Caco-2 (cell line): ENCODE measurements at regions not wholly inside any gene's neighbourhood (a gene's known extent, or its start where the extent isn't known, plus 50 kb on each side); places are given as distances from the start of the nearest gene placed in this dataset.

Source experiments
- BruUV-seq: library from RNA; stranded (reverse); fragments of 400-500 nt; replicated peaks from 2 replicates; lab custom pipeline; 2021; lab: Mats Ljungman, UMichigan
- CTCF ChIA-PET: fragments of 300-600 bp; sonication (Branson Sonifier 250); formaldehyde crosslinking; loops from one replicate; lab custom pipeline; 2022; ENCODE audit warnings: antibody characterized with exemption; lab: Charles Lee
- POLR2A ChIA-PET: fragments of 300-600 bp; sonication (Branson Sonifier 250); formaldehyde crosslinking; loops from one replicate; lab custom pipeline; 2022; ENCODE audit warnings: antibody characterized with exemption; lab: Charles Lee
- DNase-seq, 2 experiments: peaks; one replicate each; pipeline versions ENCODE4 v3.0.0 to v3.0.0-alpha.2; 2020 to 2022
- H3K27me3 ChIP-seq: replicated peaks from 2 replicates; pipeline ENCODE4 v1.6.0; 2011; ENCODE audit warnings: low read length; ENCODE audit not compliant: control insufficient read depth, insufficient read depth
- H3K36me3 ChIP-seq: 2 replicates; pipeline ENCODE4 v1.5.1; 2011; ENCODE audit warnings: low read length; ENCODE audit not compliant: control insufficient read depth, insufficient read depth
- H3K4me1 ChIP-seq: fragments of 250-450 bp; sonication (Bioruptor Pico); 2 replicates; pipeline ENCODE4 v1.5.1; 2020; ENCODE audit warnings: mild to moderate bottlenecking
- H3K4me3 ChIP-seq: 2 replicates; pipeline ENCODE4 v1.5.1; 2011; ENCODE audit warnings: low read depth, mild to moderate bottlenecking, control low read depth, low read length
- H3K9me3 ChIP-seq: fragments of 250-450 bp; sonication (Bioruptor Pico); 2 replicates; pipeline ENCODE4 v1.5.1; 2020; ENCODE audit warnings: mild to moderate bottlenecking, moderate library complexity
- H3K27ac Mint-ChIP-seq: one replicate; pipeline ENCODE4 v1.8.0; 2022; ENCODE audit warnings: mixed read lengths; ENCODE audit not compliant: unreplicated experiment
- H3K27me3 Mint-ChIP-seq: one replicate; pipeline ENCODE4 v1.8.0; 2022; ENCODE audit warnings: mixed read lengths; ENCODE audit not compliant: insufficient read depth, unreplicated experiment
- H3K36me3 Mint-ChIP-seq: one replicate; pipeline ENCODE4 v1.8.0; 2022; ENCODE audit warnings: mild to moderate bottlenecking, mixed read lengths; ENCODE audit not compliant: insufficient read depth, unreplicated experiment
- H3K4me1 Mint-ChIP-seq: one replicate; pipeline ENCODE4 v1.8.0; 2022; ENCODE audit warnings: low read depth, mixed read lengths; ENCODE audit not compliant: unreplicated experiment
- H3K4me3 Mint-ChIP-seq: one replicate; pipeline ENCODE4 v1.8.0; 2022; ENCODE audit warnings: mild to moderate bottlenecking, moderate library complexity, mixed read lengths; ENCODE audit not compliant: unreplicated experiment
- H3K9me3 Mint-ChIP-seq: one replicate; pipeline ENCODE4 v1.8.0; 2022; ENCODE audit warnings: mixed read lengths; ENCODE audit not compliant: unreplicated experiment
- intact Hi-C: fragments of 100-400 bp; cut with micrococcal nuclease; formaldehyde crosslinking; loops from one replicate; pipeline ENCODE4 v1.10.0; 2022; ENCODE audit not compliant: unreplicated experiment
- TF ChIP-seq, protein P1 (sequence below), 2 experiments: fragments of 200-600 bp in 1 of 2; IDR thresholded peaks; 1 replicate in 1 of 2; 2 replicates in 1 of 2; pipeline versions ENCODE4 v1.5.1 to v1.8.0; 2011 to 2022; ENCODE audit warnings: antibody characterized with exemption in 1 of 2, control low read depth in 1 of 2, inconsistent platforms in 1 of 2, low read depth in 1 of 2, low read length in 1 of 2, mild to moderate bottlenecking in 1 of 2, moderate library complexity in 1 of 2; ENCODE audit not compliant: insufficient read depth in 1 of 2, severe bottlenecking in 1 of 2, unreplicated experiment in 1 of 2

DNA sequence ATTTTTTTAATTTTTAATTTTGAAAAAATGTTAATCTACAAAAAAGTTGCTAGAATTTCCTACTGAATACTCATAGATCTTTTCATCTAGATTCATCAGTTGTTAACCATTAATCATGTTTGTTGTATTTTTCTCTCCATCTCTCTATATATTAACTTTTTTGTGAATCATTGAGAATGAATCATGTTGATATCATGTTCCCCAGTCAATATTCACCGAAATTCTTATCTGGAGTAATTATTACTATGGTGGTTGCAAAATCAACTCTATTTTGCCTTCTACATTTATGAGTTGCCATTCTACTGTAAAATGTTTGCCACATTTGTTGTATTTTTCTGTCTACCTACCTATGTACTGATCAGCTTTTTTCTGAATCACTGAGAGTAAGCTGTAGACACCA is 154.0 kb downstream of the SPP2 start:
- H3K4me1 ChIP-seq: no peaks in the 10 kb centered on the region
- Mint-ChIP-seq H3K27ac (no peak overlapping the region), H3K4me3 (no peak overlapping the region), H3K4me1 (no peaks in the 10 kb centered on the region), H3K36me3 (no peaks in the 10 kb centered on the region), H3K27me3 (no peaks in the 10 kb centered on the region), H3K9me3 (no peaks in the 10 kb centered on the region)
- no peaks in the 10 kb centered on the region for H3K36me3 ChIP-seq
- ChIA-PET CTCF (no interaction called here), POLR2A (no interaction called here)
- TF ChIP-seq, protein P1, sequence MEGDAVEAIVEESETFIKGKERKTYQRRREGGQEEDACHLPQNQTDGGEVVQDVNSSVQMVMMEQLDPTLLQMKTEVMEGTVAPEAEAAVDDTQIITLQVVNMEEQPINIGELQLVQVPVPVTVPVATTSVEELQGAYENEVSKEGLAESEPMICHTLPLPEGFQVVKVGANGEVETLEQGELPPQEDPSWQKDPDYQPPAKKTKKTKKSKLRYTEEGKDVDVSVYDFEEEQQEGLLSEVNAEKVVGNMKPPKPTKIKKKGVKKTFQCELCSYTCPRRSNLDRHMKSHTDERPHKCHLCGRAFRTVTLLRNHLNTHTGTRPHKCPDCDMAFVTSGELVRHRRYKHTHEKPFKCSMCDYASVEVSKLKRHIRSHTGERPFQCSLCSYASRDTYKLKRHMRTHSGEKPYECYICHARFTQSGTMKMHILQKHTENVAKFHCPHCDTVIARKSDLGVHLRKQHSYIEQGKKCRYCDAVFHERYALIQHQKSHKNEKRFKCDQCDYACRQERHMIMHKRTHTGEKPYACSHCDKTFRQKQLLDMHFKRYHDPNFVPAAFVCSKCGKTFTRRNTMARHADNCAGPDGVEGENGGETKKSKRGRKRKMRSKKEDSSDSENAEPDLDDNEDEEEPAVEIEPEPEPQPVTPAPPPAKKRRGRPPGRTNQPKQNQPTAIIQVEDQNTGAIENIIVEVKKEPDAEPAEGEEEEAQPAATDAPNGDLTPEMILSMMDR (IDR thresholded peaks at IDR 0.05; ENCODE audit: insufficient read depth in 1 of 2, low read depth in 1 of 2, low read length in 1 of 2, severe bottlenecking in 1 of 2, unreplicated experiment in 1 of 2): no peak
- no peaks in the 10 kb centered on the region for H3K27me3 ChIP-seq
- no TSS peak for BruUV-seq
- H3K9me3 ChIP-seq: peaks cover 5% of the 10 kb centered on the region; the same call in 1 of the 2 replicates
- DNase-seq: no peak
- intact Hi-C loops: no loop called here
- H3K4me3 ChIP-seq: no peak overlapping the region

DNA sequence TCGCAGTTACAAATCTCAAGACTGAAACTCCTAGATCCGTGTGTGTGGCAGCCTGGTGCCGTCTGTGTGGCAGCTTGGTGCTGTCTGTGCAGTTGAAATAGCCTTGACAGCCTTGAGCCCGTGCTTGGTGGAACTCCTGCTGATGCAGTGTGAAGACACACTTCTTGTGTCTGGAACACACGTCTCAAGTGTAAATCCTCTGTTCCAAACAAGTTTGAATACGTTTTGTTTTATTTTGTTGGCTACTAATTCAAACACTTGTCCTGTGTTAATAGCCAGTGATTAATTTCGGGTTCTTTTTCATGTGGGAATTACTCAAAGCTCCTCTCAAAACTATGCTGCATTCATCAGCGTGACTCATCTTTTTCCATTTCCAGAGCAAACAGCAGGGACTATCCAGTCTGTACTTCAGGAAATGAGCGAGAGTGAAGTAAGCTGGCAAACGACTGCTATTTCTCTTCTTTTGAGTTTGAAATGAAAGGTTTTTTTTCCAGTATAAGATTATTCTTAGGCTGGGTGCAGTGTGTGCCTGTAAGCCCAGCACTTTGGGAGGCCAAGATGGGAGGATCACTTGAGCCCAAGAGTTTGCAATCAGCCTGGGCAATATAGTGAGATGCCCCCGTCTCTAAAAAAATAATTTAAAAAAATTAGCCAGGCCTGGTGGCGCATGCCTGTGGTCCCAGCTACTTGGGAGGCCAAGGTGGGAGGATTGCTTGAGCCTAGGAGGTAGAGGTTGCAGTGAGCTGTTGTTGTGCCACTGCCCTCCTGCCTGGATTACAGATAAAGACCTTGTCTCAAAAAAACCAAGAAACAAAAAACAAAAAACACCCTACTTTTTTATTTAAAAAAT is 152.9 kb downstream of the SPP2 start:
- DNase-seq: no peak
- Histone ChIP-seq H3K4me1 (no peaks in the 10 kb centered on the region), H3K36me3 (no peaks in the 10 kb centered on the region), H3K4me3 (no peak overlapping the region), H3K9me3 (peaks cover 5% of the 10 kb centered on the region; the same call in 1 of the 2 replicates), H3K27me3 (no peaks in the 10 kb centered on the region)
- H3K27me3 Mint-ChIP-seq: no peaks in the 10 kb centered on the region
- ChIA-PET CTCF (no interaction called here), POLR2A (no interaction called here)
- H3K4me1 Mint-ChIP-seq: no peaks in the 10 kb centered on the region
- no peak overlapping the region for H3K4me3 Mint-ChIP-seq
- no peaks in the 10 kb centered on the region for H3K36me3 Mint-ChIP-seq
- peaks cover 5% of the 10 kb centered on the region for H3K9me3 Mint-ChIP-seq
- no peak overlapping the region for H3K27ac Mint-ChIP-seq
- TF ChIP-seq, protein P1 (IDR thresholded peaks at IDR 0.05; ENCODE audit: insufficient read depth in 1 of 2, low read depth in 1 of 2, low read length in 1 of 2, severe bottlenecking in 1 of 2, unreplicated experiment in 1 of 2): no peak
- intact Hi-C loops: no loop called here
- BruUV-seq: no TSS peak

DNA sequence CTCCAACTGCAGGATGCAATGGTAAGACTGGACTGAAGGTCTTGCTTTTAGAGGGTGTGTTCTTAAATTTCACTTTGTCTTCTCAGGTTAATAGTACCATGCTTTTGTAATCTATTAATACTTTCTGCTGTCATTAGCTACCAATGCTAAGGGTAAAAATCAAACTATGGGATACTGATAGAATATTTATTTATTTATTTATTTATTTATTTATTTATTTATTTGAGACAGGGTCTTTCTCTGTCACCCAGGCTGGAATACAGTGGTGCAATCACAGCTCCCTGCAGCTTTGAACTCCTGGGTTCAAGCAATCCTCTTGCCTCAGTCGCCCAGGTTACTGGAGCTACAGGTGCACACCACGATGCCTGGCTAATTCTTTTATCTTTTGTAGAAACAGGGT is 152.1 kb downstream of the SPP2 start:
- H3K4me1 Mint-ChIP-seq: peaks cover 2% of the 10 kb centered on the region
- intact Hi-C loops: no loop called here
- no peak overlapping the region for H3K4me3 ChIP-seq
- no TSS peak for BruUV-seq
- no peaks in the 10 kb centered on the region for H3K36me3 ChIP-seq
- H3K4me1 ChIP-seq: no peaks in the 10 kb centered on the region
- TF ChIP-seq, protein P1 (IDR thresholded peaks at IDR 0.05; ENCODE audit: insufficient read depth in 1 of 2, low read depth in 1 of 2, low read length in 1 of 2, severe bottlenecking in 1 of 2, unreplicated experiment in 1 of 2): no peak
- H3K27me3 ChIP-seq: no peaks in the 10 kb centered on the region
- no peaks in the 10 kb centered on the region for H3K27me3 Mint-ChIP-seq
- H3K9me3 ChIP-seq: peaks cover 5% of the 10 kb centered on the region; the same call in 1 of the 2 replicates
- DNase-seq: no peak
- H3K4me3 Mint-ChIP-seq: no peak overlapping the region
- ChIA-PET POLR2A (no interaction called here), CTCF (no interaction called here)
- H3K9me3 Mint-ChIP-seq: peaks cover 13% of the 10 kb centered on the region
- H3K27ac Mint-ChIP-seq: no peak overlapping the region
- no peaks in the 10 kb centered on the region for H3K36me3 Mint-ChIP-seq
